Fibroblast of skin of right quadriceps (primary cell): ENCODE measurements at regions not wholly inside any gene's neighbourhood (a gene's known extent, or its start where the extent isn't known, plus 50 kb on each side); places are given as distances from the start of the nearest gene placed in this dataset.
A peak's percentile ranks its signal among the peaks of the same experiment; 100 is the strongest.

Source experiments
- DNase-seq: peaks from one replicate; pipeline ENCODE4 v3.0.0-alpha.2; 2013

- peak; percentile 24 for DNase-seq
Measured at GRCh38 chr12:88667615-88668014, 87.3 kb upstream of the KITLG start.

- peak; percentile 64 for DNase-seq
Measured at GRCh38 chr12:88665071-88665470, 84.8 kb upstream of the KITLG start.

GRCh38 chr12:88662961-88663360, 82.7 kb upstream of the KITLG start:
- no peak for DNase-seq

- no peak for DNase-seq
Measured at GRCh38 chr12:88662093-88662492, 81.8 kb upstream of the KITLG start.

GRCh38 chr12:88658009-88658408, 77.7 kb upstream of the KITLG start:
- no peak for DNase-seq

GRCh38 chr12:88650715-88651114, 70.4 kb upstream of the KITLG start:
- DNase-seq: peak; percentile 64

GRCh38 chr12:88648625-88649024, 68.4 kb upstream of the KITLG start:
- no peak for DNase-seq

GRCh38 chr12:88646824-88647223, 66.6 kb upstream of the KITLG start:
- DNase-seq: no peak

- DNase-seq: no peak
Measured at GRCh38 chr12:88645816-88646215, 65.5 kb upstream of the KITLG start.

- no peak for DNase-seq
Measured at GRCh38 chr12:88644946-88645702, 64.9 kb upstream of the KITLG start.

GRCh38 chr12:88643685-88644084, 63.4 kb upstream of the KITLG start:
- DNase-seq: peak; percentile 31

- no peak for DNase-seq
Measured at GRCh38 chr12:88642675-88643431, 62.6 kb upstream of the KITLG start.

GRCh38 chr12:88638966-88639760, 58.9 kb upstream of the KITLG start:
- DNase-seq: peak; percentile 64

- no peak for DNase-seq
Measured at GRCh38 chr12:88638388-88638787, 58.1 kb upstream of the KITLG start.

- DNase-seq: no peak
Measured at GRCh38 chr12:88634008-88634407, 53.7 kb upstream of the KITLG start.

GRCh38 chr12:88633312-88633711, 53.0 kb upstream of the KITLG start:
- no peak for DNase-seq

- DNase-seq: no peak
Measured at GRCh38 chr12:88630561-88630960, 50.3 kb upstream of the KITLG start.
